Endometrium (tissue), 2 donors: ENCODE measurements at regions not wholly inside any gene's neighbourhood (a gene's known extent, or its start where the extent isn't known, plus 50 kb on each side); places are given as distances from the start of the nearest gene placed in this dataset.
"Not testable (repeated sequence)": the region's sequence is repeated elsewhere in the genome, so short reads cannot be mapped to it uniquely, and the experiment has no call there.

Experiments
- FAIRE-seq: peaks from 2 replicates; lab custom pipeline; 2012; peaks lifted over from hg19 to GRCh38; lab: Jason Lieb, UNC
- donor health status: control.
- donor health status: control.

GRCh38 chr6:115441651-115442050 lies 619.0 kb downstream of the FRK start:
- FAIRE-seq = no peak

DNA sequence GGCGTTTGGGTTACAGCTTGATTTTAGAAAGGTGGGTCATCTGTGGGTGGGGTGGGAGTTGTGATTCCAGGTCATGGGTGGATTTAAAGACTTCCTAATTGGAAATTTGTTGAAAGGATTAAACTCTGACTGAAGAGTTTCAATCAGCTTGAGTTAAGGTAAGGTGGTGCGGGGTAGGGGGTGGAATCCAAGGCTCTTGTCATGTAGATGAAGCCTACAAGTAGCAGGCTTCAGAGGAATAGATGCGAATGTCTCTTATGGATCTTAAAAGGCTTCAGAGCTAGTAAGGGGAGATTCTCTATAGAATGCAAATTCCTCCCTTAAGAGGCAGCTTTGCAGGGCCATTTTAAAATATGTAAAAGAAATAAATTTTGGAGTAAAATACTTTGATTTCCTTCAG lies 645.3 kb downstream of the FRK start:
- FAIRE-seq = no peak

GRCh38 chr6:115414916-115415315 lies 645.8 kb downstream of the FRK start:
- not testable (repeated sequence) for FAIRE-seq

- FAIRE-seq = no peak
Measured at GRCh38 chr6:115411756-115412155, 648.9 kb downstream of the FRK start.

GRCh38 chr6:115404446-115404845 lies 656.2 kb downstream of the FRK start:
- no peak for FAIRE-seq

- FAIRE-seq = peak; percentile 69
Measured at GRCh38 chr6:115398607-115399006, 662.1 kb downstream of the FRK start.

DNA sequence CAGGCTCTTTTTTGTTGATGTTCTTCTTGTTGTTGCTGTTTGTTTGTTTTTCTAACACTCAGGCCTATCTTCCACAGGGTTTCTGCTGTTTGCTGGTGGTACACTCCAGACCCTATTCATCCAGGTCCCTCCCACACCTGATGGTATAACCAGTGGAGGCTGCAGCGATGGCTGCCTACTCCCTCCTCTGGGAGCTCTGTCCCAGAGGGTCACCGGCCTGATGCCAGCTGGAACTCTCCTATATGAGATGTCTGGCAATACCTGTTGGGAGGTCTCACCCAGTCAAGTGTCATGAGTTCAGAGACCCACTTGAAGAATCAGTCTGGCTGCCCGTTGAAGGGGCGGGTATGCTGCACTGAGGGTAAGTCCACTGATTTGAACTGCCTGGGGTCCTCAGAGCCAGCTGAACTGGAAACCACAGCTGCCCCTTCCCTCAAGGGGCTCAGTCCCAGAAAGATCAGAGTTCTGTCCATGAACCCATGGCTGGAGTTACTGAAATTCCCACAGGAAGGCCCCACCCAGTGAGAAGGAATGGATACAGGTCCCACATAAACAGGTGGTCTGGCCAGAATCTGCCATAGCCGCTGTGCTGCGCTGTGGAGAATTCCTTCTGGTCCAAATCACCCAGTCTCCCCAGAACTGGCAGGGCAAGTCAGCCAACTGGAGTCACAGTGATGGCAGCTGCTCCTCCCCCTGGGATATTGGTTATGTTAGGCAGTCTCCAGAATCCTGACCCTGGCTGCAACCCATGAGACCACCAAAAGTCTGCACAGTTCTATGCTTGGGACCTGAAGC lies 664.4 kb downstream of the FRK start:
- no peak for FAIRE-seq

DNA sequence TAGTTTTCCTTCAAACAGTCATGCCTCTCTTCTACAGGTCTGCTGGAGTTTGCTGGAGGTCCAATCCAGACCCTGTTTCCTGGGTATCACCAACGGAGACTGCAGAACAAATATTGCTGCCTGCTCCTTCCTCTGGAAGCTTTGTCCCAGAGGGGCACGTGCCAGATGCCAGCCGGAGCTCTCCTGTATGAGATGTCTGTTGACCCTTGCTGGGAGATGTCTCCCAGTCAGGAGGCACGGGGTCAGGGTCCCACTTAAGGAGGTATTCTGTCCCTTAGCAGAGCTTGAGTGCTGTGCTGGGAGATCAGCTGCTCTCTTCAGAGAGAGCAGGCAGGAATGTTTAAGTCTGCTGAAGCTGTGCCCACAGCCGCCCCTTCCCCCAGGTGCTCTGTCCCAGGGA lies 666.9 kb downstream of the FRK start:
- no peak for FAIRE-seq

GRCh38 chr6:115370202-115370601 lies 690.5 kb downstream of the FRK start:
- FAIRE-seq = no peak

DNA sequence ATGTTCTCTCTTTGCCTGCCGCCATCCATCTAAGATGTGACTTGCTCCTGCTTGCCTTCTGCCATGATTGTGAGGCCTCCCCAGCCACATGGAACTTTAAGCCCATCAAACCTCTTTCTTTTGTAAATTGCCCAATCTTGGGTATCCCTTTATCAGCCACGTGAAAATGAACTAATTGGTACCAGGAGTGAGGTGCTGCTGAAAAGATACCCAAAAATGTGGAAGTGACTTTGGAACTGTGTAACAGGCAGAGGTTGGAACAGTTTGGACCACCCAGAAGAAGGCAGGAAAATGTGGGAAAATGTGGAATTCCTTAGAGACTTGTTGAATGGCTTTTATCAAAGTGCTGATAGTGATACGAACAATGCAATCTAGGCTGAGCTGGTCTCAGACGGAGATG lies 694.9 kb downstream of the FRK start:
- no peak for FAIRE-seq

GRCh38 chr6:115363379-115363778 lies 697.3 kb downstream of the FRK start:
- FAIRE-seq = no peak

GRCh38 chr6:115362234-115362633 lies 698.5 kb downstream of the FRK start:
- FAIRE-seq = no peak

DNA sequence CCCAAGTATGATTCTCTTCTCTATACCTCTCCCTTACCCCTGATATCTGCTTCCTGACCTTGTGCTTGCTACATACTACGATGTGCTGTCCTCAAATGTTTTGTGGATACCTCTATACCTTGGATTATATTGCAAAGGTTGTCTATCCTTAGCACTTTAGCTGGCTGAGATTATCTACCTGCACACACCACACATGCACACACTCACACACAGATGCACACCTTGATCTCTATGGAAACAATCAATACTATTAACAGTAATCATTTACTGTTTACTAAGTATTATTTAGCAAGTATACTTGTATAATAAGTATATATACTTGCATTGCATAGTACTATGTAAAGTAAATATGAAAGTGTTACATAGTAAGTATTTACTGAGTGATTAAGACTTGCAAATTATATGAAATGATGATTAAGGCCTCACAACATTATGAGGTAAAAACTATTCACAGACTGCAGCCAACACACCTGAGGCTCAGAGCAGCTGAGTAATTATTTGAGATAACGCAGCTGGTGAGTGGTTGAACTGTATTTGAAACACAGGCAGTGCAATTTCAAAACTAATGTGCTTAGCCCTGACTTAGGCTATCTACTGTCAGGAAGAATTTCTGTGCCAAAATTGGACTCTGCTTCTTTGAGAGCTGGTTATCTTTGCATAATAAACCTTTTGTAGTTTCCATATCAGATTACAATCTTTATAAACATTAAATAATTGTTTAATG lies 699.9 kb downstream of the FRK start:
- no peak for FAIRE-seq

GRCh38 chr6:115358616-115359015 lies 702.1 kb downstream of the FRK start:
- no peak for FAIRE-seq

DNA sequence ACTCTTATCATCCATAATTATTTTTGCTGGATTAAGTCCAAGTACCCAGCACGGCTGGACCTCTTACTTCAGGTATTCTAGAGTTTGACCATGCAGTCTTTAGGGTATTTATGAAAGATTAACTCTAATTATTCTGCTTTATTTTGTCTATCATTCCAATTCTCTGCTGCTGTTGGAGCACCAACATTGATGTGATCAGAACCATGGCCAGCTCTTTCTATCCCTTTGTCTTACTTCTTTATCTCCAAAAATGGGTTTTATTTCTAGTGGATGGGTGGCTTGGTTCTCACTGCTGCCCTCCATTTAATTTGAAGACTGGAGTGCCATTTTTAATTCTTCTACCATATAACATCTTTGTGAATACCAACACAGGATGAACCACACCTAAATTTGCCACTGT lies 704.3 kb downstream of the FRK start:
- no peak for FAIRE-seq

GRCh38 chr6:115323001-115323400 lies 737.7 kb downstream of the FRK start:
- FAIRE-seq = no peak

GRCh38 chr6:115319823-115320222 lies 740.9 kb downstream of the FRK start:
- no peak for FAIRE-seq

DNA sequence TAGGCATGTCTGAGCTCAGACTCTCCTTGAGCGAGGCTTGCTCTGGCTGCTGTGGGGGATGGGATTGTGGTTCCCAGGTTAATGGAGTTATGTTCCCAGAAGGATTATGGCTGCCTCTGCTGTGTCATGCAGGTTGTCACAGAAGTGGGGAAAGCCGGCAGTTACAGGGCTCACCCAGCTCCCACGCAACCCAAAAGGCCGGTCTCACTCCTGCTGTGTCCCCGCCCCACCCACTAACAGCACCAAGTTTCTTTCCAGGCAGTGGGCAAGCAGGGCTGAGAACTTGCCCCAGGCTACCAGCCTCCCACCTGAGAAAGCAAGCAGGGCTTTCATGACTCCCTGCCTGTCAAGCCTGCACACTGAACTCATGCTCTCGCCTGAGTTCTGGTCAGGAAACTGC lies 750.5 kb downstream of the FRK start:
- no peak for FAIRE-seq

DNA sequence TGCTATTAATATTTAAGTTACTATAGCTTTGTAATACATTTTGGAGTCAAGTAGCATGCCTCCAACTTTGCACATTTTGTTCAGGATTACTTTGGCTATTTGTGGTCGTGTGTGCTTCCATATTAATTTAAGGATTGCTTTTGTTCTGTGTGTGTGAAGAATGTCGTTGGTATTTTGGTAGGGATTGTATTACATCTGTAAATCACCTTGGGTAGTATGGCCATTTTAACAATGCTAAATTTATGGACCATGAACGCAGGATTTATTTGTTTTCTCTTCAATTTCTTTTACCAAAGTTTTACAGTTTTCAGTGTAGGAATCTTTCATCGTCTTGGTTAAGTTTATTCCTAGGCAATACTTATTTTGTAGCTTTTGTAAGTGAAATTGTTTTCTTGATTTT lies 758.0 kb downstream of the FRK start:
- FAIRE-seq = no peak

DNA sequence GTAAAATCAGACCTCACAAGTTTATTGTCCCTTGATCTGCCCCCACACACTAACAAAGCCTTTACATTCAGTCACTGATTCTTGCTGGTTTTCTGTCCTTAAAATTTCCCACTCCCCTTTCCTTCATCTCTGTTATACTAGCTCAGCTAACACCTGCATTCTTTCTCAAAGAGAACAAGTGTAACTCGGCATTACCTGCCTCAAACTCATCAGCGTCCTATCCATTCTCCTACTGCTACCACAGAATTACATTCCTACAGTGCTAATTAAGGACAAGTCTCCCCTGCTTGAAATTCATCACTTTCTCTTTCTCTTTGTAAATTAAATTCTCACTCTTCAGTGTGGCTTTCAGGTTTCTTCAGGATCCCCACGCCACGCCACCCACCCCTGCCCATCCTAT lies 773.2 kb downstream of the FRK start:
- FAIRE-seq = no peak

- no peak for FAIRE-seq
Measured at GRCh38 chr6:115276881-115277565, 783.7 kb downstream of the FRK start.

DNA sequence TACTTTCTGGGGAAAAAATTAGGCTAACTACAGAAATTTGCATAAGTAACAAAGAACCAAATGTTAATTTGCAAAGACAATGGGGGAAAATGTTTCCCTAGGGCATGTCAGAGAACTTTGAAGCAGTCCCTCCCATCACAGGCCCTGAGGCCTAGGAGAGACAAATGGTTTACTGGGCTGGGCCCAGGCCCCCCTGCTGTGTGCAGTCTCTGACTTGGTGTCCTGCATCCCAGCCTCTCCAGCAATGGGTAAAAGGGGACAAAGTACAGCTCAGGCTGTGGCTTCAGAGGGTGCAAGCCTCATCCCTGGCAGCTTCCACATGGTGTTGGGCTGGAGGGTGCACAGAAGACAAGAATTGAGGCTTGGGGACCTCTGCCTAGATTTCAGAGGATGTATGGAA lies 788.4 kb downstream of the FRK start:
- no peak for FAIRE-seq

GRCh38 chr6:115271434-115271833 lies 789.3 kb downstream of the FRK start:
- FAIRE-seq = no peak
